Pulmonary artery endothelial cell (primary cell): ENCODE measurements at regions not wholly inside any gene's neighbourhood (a gene's known extent, or its start where the extent isn't known, plus 50 kb on each side); places are given as distances from the start of the nearest gene placed in this dataset.
"Not testable (repeated sequence)": the region's sequence is repeated elsewhere in the genome, so short reads cannot be mapped to it uniquely, and the experiment has no call there.

Experiments used
- DNase-seq: peaks from one replicate; pipeline ENCODE4 v3.0.0-alpha.2; 2011; ENCODE audit warnings: low read depth, low spot score

GRCh38 chr20:48406912-48407340 lies 420.9 kb downstream of the PREX1 start:
- DNase-seq = no peak

GRCh38 chr20:48406498-48406897 lies 421.3 kb downstream of the PREX1 start:
- DNase-seq = no peak

- no peak for DNase-seq
These were observed 421.9 kb downstream of the PREX1 start for GRCh38 chr20:48405909-48406308.

- DNase-seq = no peak
These were observed 423.2 kb downstream of the PREX1 start for GRCh38 chr20:48404598-48404997.

GRCh38 chr20:48403167-48403761 lies 424.5 kb downstream of the PREX1 start:
- DNase-seq = no peak

GRCh38 chr20:48401359-48401758 lies 426.4 kb downstream of the PREX1 start:
- DNase-seq = no peak

GRCh38 chr20:48400009-48400408 lies 427.8 kb downstream of the PREX1 start:
- DNase-seq = no peak

GRCh38 chr20:48398506-48399449 lies 429.0 kb downstream of the PREX1 start:
- no peak for DNase-seq

GRCh38 chr20:48396981-48397861 lies 430.6 kb downstream of the PREX1 start:
- DNase-seq = not testable (repeated sequence)

GRCh38 chr20:48395816-48396546 lies 431.8 kb downstream of the PREX1 start:
- no peak for DNase-seq

- DNase-seq = no peak
These were observed 433.3 kb downstream of the PREX1 start for GRCh38 chr20:48394415-48395081.

GRCh38 chr20:48393737-48394314 lies 434.0 kb downstream of the PREX1 start:
- DNase-seq = no peak

- no peak for DNase-seq
These were observed 434.5 kb downstream of the PREX1 start for GRCh38 chr20:48393311-48393685.

- DNase-seq = no peak
These were observed 435.1 kb downstream of the PREX1 start for GRCh38 chr20:48392407-48393310.

- DNase-seq = no peak
These were observed 436.8 kb downstream of the PREX1 start for GRCh38 chr20:48390981-48391380.

- no peak for DNase-seq
These were observed 440.1 kb downstream of the PREX1 start for GRCh38 chr20:48387675-48388074.

- DNase-seq = no peak
These were observed 442.3 kb downstream of the PREX1 start for GRCh38 chr20:48385527-48385926.

- no peak for DNase-seq
These were observed 442.7 kb downstream of the PREX1 start for GRCh38 chr20:48385114-48385513.

GRCh38 chr20:48384147-48384818 lies 443.5 kb downstream of the PREX1 start:
- DNase-seq = no peak
